Stimulated activated CD4-positive, alpha-beta T cell treated with anti-CD3 and anti-CD28 coated beads, Interleukin-12 subunit alpha, Interleukin-12 subunit beta, amount 100 ng/mL, for 48 hours (primary cell): ENCODE measurements at regions not wholly inside any gene's neighbourhood (a gene's known extent, or its start where the extent isn't known, plus 50 kb on each side); places are given as distances from the start of the nearest gene placed in this dataset.
"Not testable (repeated sequence)": the region's sequence is repeated elsewhere in the genome, so short reads cannot be mapped to it uniquely, and the experiment has no call there.

Experiments
- DNase-seq, 3 donors: peaks; one replicate each; pipeline ENCODE4 v3.0.0-alpha.2; 2020; ENCODE audit warnings: low read depth in 2 of 3, low spot score in 1 of 3

DNA sequence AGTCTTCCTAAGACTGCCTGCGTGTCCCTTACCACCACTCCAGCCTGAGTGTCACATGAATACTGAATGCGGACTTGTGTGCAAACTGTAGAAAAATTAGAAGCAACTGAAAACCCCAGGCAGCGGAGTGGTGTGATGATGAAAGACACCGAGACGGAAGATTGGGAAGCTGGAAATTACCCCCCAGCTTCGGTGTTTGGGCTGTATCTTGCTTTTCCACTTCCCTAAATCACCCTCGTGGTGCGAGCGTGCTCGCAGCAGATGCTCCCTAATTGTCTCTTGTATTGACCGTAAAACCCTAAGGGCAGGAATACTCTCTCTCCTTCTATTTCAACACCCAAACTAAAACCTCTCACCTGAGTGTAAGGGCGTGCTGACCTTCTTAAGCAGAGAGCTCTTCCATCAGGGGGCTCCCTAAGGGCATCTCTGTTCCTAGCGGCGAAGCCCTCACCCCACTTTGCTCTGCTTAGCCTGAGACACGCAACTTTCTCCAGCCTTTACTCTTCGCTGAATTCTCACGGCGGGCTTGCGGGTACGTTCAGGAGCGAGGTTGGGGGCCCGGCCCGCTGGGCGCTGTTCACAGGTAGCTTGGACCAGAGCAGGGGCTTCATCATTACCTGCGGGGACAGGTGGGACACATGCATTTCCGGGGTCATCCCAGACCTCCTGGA is 62.4 kb downstream of the CRYBB2 start:
- DNase-seq, result no peak

- DNase-seq, result no peak
Measured at GRCh38 chr22:25282346-25282670, 62.9 kb downstream of the CRYBB2 start.

DNA sequence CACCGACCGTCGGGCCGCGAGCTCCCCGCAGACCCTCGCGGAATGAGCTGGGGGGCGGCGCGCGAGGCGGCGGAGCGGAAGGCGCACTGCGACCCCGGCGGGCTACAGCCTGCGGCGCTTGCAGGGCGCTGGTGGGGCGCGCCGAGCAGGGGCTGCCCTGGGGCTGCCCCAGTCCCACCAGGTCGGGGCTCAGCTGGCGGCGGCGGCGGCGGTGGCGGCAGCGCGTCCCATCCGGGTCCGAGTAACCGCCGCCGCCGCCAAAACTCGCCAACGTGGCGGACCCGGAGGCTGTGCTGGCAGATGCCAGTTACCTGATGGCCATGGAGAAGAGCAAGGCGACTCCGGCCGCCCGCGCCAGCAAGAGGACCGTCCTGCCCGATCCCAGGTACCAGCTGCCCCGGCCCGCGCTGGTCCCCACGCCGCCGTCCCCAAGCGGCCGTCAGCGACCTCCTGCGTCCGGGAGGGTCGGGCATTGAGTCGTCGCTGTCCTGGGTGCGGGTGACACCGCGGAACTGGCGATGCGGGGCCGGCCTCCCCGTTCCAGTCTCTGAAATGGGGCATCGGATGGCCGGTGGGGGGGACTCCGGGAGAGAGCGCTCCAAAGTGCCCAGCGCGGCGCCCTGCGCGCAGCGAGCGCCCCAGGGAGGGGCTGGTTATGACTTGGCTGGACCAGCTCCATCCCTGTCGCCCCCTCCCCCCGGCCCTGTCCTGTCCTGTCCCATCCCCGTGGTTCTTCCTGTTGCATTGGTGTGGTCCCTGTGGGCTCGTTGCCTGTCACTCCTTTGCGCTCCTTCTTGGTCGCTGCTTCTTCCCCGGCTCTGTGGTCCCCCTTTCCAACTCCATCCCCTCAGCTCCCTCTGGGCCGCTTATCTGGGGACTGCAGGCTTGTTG is 63.5 kb downstream of the CRYBB2 start:
- DNase-seq, result no peak

- not testable (repeated sequence) for DNase-seq
Measured at GRCh38 chr22:25288481-25288880, 69.0 kb downstream of the CRYBB2 start.

- not testable (repeated sequence) for DNase-seq
Measured at GRCh38 chr22:25301912-25302311, 82.5 kb downstream of the CRYBB2 start.

DNA sequence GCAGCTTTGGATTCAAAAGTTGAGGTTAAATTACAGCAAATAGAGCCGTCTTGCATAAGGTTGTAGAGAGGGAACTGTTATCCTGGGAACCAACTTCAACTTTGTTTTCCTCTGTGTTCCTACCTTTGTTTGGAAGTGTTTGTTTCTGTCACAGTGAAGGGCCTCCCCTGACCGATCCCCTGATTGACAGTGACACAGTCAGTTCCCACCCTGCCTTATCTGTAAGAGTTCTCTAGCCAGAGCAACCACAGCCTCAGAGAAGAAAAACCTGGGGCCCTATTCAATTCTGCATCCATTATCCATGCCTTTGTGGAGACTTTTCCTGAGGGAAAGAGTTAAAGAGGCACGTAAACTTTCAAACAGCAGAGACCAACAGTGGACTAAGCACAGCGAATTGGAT is 90.1 kb downstream of the CRYBB2 start:
- DNase-seq, result not testable (repeated sequence)

GRCh38 chr22:25311924-25312323 is 92.5 kb downstream of the CRYBB2 start:
- DNase-seq, result not testable (repeated sequence)

- DNase-seq, result no peak
Measured at GRCh38 chr22:25318081-25318823, 98.8 kb downstream of the CRYBB2 start.

- no peak for DNase-seq
Measured at GRCh38 chr22:25327018-25327755, 107.7 kb downstream of the CRYBB2 start.

- no peak for DNase-seq
Measured at GRCh38 chr22:25331050-25331449, 111.6 kb downstream of the CRYBB2 start.

GRCh38 chr22:25331911-25332310 is 112.5 kb downstream of the CRYBB2 start:
- DNase-seq, result not testable (repeated sequence)

GRCh38 chr22:25332386-25332785 is 112.9 kb downstream of the CRYBB2 start:
- DNase-seq, result no peak

- DNase-seq, result peak; percentile 35 to 60 (median 55)
Measured at GRCh38 chr22:25334162-25334490, 114.7 kb downstream of the CRYBB2 start.

DNA sequence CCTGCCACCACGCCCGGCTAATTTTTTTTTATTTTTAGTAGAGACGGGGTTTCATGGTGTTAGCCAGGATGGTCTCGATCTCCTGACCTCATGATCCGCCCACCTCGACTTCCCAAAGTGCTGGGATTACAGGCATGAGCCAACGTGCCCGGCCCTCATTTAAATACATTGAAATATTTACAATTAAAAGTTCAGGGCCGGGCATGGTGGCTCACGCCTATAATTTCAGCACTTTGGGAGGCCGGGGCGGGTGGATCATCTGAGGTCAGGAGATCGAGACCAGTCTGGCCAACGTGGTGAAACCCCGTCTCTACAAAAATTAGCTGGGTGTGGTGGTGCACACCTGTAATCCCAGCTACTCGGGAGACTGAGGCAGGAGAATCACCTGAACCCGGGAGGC is 115.2 kb downstream of the CRYBB2 start:
- DNase-seq, result not testable (repeated sequence)

DNA sequence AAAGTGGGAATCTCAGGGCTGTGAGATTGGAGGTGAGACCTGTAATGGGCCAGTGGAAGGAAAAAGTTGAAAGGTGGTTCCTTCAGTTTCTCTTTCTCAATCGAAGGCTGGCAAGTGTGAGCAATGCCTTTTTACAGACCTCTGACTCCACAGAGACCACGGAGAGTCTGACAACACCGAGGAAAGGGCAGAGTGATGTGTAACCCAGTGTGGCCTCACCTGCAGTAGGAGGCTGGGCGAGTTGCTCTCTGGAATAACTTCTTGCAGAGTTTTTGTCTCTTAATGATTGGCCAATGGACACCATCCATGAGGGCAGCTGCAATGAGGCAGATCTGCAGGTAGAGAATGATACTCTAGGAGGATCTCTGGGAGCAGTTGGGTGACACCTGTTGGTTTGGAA is 115.8 kb downstream of the CRYBB2 start:
- not testable (repeated sequence) for DNase-seq

GRCh38 chr22:25340536-25340935 is 121.1 kb downstream of the CRYBB2 start:
- not testable (repeated sequence) for DNase-seq

- DNase-seq, result not testable (repeated sequence)
Measured at GRCh38 chr22:25344366-25344765, 124.9 kb downstream of the CRYBB2 start.

- DNase-seq, result no peak
Measured at GRCh38 chr22:25346859-25347751, 127.7 kb downstream of the CRYBB2 start.

DNA sequence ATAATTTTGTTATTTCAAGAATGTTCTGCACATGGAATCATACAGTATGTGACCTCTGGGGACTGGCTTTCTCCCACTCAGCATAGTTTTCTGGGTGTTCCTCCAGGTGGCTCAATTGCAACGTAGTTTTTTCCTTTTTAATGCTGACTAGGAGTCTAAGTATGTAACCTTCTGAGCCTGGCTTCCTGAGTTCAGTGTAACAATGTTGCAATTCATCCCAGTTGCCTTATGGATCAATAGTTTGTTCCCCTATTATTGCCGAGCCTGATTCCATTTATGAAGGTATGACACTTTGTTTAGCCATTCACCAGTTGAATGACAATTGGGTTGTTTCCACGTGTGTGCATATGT is 128.3 kb downstream of the CRYBB2 start:
- no peak for DNase-seq

GRCh38 chr22:25348391-25348790 is 129.0 kb downstream of the CRYBB2 start:
- no peak for DNase-seq
